Right cardiac atrium (tissue), 5 donors: ENCODE measurements at regions not wholly inside any gene's neighbourhood (a gene's known extent, or its start where the extent isn't known, plus 50 kb on each side); places are given as distances from the start of the nearest gene placed in this dataset.

ENCODE experiments used
- ATAC-seq, 2 donors: fragments of 200-7000 bp; cut with Tn5 transposase; one replicate each; pipeline versions ENCODE4 v1.8.0 to v1.9.1; 2020; ENCODE audit warnings: moderate library complexity in 2 of 2, mild to moderate bottlenecking in 1 of 2
- DNase-seq, 3 donors: peaks; one replicate each; pipeline ENCODE4 v3.0.0-alpha.2; 2020
- H3K27ac ChIP-seq: one replicate; pipeline ENCODE4 v1.5.1; 2013; ENCODE audit warnings: mild to moderate bottlenecking, low read length, control low read depth, moderate library complexity
- H3K27me3 ChIP-seq: one replicate; pipeline ENCODE4 v1.6.1; 2013; ENCODE audit not compliant: control insufficient read depth, insufficient read depth
- H3K4me1 ChIP-seq: one replicate; pipeline ENCODE4 v1.6.1; 2013; ENCODE audit warnings: low read length; ENCODE audit not compliant: control insufficient read depth, insufficient read depth
- H3K4me3 ChIP-seq: one replicate; pipeline ENCODE4 v1.5.1; 2013; ENCODE audit warnings: low read length, control low read depth
- H3K9me3 ChIP-seq: one replicate; pipeline ENCODE4 v1.6.1; 2013; ENCODE audit warnings: low read length; ENCODE audit not compliant: control insufficient read depth
- WGBS: extraction: QIAGEN DNeasy Blood & Tissue Kit; methylation state at CpG from one replicate; pipeline ENCODE4 v1.1.7; 2013; 5-methylcytosine and 5-hydroxymethylcytosine counted together
- intact Hi-C, 4 donors: fragments of 100-400 bp; cut with DNase I; formaldehyde crosslinking; loops; one replicate each; pipeline versions ENCODE4 v1.11.0 to v1.14.0; 2022 to 2023
- donor health status: healthy with polysubstance abuse.
- donor health status: DM: no; HTN: yes; CAD: no.
- donor health status: DM: no; HTN: no; CAD: no.
- donor health status: DM: no; HTN: yes; CAD: no; lungs with severe emphysema.
- donor health status: DM: yes; HTN: yes; CAD: no.

DNA sequence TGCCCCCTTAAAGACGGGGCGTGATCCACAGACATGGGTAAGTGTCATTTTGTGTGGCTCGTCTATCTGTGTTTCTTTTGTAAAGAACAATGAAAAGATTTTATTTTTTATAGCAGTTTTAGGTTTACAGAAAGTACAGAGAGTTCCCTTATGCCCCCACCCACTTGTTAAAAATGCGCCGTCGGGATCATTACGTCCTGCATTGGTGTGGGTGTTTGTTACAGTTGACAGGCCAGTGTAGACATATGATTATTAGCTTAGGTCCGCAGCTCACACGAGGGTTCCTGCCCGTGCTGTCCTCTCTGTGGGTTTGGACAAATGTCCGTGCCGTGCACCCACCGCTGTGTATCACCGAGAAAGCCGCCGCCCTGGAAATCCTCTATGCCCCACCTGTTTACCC is 50.5 kb downstream of the RGS12 start:
- H3K9me3 ChIP-seq = no peaks in the 10 kb centered on the region
- no peaks in the 10 kb centered on the region for H3K27me3 ChIP-seq
- intact Hi-C loops = no loop called here
- H3K4me3 ChIP-seq = no peak overlapping the region
- WGBS = 93% methylated on average over 16 of the region's 16 CpGs
- no peak for DNase-seq
- H3K4me1 ChIP-seq = no peaks in the 10 kb centered on the region
- H3K27ac ChIP-seq = no peak overlapping the region
- no peak for ATAC-seq

DNA sequence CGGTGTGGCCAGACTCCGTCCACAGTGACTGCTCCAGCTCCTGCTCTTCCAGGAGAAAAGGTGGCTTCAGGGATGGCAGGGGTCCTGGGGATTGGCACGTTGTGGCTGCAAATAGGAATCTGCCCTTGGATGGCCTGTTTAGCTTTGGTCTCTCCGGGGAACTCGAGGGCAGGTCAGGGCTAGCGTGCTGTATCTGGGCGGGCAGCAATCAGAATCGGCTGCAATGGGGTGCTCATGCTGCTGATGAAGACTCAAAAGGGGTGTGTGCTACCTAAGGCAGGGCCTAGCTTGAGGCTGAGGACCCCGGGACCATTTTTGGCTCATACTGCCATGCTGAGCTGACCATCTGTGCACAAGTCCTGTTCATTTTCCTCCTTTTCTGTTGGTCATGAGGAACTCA is 51.3 kb downstream of the RGS12 start:
- WGBS = 88% methylated on average over 9 of the region's 9 CpGs
- ATAC-seq (no peak), DNase-seq (no peak)
- Histone ChIP-seq H3K27ac (no peak overlapping the region), H3K9me3 (no peaks in the 10 kb centered on the region), H3K4me1 (no peaks in the 10 kb centered on the region), H3K4me3 (no peak overlapping the region), H3K27me3 (no peaks in the 10 kb centered on the region)
- intact Hi-C loops = loop anchor here in 1 of 4 donors (2.0 kb wide), 1 partner anchor 101 kb away; no protein-coding TSS in a partner anchor

DNA sequence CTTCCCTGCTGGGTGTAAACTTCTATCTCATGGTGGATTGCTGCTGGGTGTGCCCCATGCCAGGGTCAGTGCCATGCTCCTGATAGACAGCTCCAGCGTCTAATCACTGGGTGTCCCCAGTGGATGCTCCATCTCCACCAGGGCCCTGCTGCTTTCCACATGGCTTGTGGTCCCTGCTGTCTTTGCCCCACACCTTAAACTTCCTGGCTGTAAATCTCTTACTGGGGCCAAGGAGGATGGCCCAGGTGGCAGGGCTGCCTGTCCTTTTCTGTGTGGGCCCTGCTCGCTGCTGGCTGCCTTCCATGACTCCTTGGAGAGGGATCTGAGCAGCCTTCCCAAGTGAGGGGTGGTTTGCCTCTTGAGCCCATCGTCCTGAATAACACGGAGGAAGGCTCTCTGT is 51.8 kb downstream of the RGS12 start:
- no peaks in the 10 kb centered on the region for H3K27me3 ChIP-seq
- no peak for DNase-seq
- WGBS = 72% methylated on average over 4 of the region's 4 CpGs

DNA sequence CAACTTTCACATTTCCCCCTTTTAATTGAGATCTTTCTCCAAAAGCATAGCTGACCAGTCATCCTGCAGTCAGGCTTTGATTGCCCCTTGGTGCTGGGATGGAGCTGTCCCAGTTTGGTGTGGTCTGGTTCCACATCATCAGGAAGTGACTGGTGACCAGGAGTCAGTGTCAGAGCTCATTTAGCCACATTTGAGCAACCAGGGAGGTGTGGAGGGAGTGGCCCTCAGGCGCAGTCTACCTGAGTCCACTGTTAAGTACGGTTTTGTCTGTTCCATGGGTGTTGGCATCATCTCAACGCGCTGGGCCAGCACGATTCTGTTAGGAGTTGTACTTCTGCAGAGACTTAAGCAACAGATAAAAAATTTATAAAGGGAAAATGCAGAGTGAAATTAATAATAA is 52.6 kb downstream of the RGS12 start:
- WGBS = 88% methylated on average over 5 of the region's 5 CpGs

More for the DNA sequence above, 51.8 kb downstream of the RGS12 start:
- Histone ChIP-seq H3K4me1 (no peaks in the 10 kb centered on the region), H3K4me3 (no peak overlapping the region), H3K27ac (no peak overlapping the region), H3K9me3 (no peaks in the 10 kb centered on the region)
- ATAC-seq = no peak
- intact Hi-C loops = loop anchor here in 1 of 4 donors (2.0 kb wide), 1 partner anchor 100 kb away; no protein-coding TSS in a partner anchor

DNA sequence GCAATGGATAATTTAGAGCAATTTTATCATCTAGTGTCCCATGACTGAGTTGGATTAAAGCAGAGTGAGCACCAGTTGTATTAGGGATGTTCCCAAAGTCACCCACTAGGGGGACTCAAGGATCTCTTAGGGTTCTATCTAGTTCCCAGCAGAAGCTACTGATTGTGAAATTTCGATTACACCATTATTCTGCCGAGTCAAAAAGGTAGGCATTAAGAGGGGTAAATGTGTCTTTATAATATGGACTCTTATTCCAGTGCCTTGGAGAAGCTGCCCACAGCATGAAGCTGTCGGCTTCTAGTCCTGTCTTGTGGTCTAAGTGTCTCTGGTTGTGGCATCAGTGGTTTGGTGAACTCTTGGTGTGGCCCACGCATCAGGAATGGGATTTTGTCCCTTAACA is 53.3 kb downstream of the RGS12 start:
- WGBS = 43% methylated on average over 4 of the region's 4 CpGs
- Histone ChIP-seq H3K9me3 (no peaks in the 10 kb centered on the region), H3K27me3 (no peaks in the 10 kb centered on the region), H3K4me3 (no peak overlapping the region), H3K27ac (no peak overlapping the region), H3K4me1 (no peaks in the 10 kb centered on the region)
- DNase-seq (no peak), ATAC-seq (peak; percentile 90 to 91)
- intact Hi-C loops = loop anchor here in 3 of 4 donors (2.0 to 5.0 kb wide), 2 partner anchors 96 to 97 kb away; partner anchors contain the start of gene HGFAC (in 1 of the 3)

More for the DNA sequence above, 52.6 kb downstream of the RGS12 start:
- Histone ChIP-seq H3K4me1 (no peaks in the 10 kb centered on the region), H3K27ac (no peak overlapping the region), H3K9me3 (no peaks in the 10 kb centered on the region), H3K27me3 (no peaks in the 10 kb centered on the region), H3K4me3 (no peak overlapping the region)
- intact Hi-C loops = loop anchor here in 2 of 4 donors (2.0 to 5.0 kb wide), 2 partner anchors 97 to 99 kb away; partner anchors contain the start of gene HGFAC (in 1 of the 2)
- DNase-seq (no peak), ATAC-seq (no peak)

DNA sequence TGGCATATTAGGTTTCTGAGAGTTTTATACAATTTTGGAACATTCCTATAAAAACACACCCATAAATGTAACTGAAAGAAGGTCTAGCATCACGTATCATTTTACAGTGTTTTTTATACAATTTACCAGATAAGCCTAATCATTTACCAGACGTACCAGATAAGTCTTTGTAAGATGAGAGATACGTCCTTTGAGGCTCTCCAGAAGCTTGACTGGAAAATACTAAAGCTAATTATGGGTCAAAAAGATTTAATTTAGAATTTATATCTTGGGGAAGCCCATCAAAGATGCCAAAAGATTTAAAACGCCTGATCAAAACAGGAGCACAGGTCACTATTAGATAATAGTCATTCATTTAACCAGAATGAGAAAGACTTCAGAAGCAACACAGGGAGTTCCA is 55.0 kb downstream of the RGS12 start:
- H3K27me3 ChIP-seq = no peaks in the 10 kb centered on the region
- H3K4me3 ChIP-seq = no peak overlapping the region
- no peaks in the 10 kb centered on the region for H3K9me3 ChIP-seq
- ATAC-seq = no peak
- 79% methylated on average over 4 of the region's 4 CpGs for WGBS
- no peaks in the 10 kb centered on the region for H3K4me1 ChIP-seq
- DNase-seq = no peak
- intact Hi-C loops = loop anchor here in 3 of 4 donors (2.0 to 5.0 kb wide), 2 partner anchors 94 to 95 kb away; partner anchors contain the start of gene HGFAC (in 1 of the 3)
- no peak overlapping the region for H3K27ac ChIP-seq

DNA sequence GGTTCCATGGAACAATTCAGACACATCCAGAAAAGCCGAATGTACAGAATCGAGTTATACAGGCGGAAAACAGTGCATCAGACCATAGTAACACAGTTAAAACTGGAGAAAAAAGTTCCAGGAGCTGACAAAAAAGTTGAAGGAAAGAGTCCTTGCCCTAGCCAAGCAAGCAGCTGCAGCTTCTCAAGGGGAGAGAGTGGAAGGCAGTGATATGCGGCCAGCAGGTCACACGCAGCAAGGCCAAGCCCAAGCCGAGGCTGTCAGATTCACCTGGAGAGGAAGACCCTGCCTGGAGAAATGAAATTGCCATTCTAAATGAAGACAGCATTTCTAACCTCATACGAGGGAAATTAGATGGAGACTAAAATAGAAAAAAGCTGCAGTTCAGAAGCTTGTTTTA is 55.8 kb downstream of the RGS12 start:
- DNase-seq (no peak), ATAC-seq (no peak)
- Histone ChIP-seq H3K27me3 (no peaks in the 10 kb centered on the region), H3K4me3 (no peak overlapping the region), H3K9me3 (no peaks in the 10 kb centered on the region), H3K4me1 (no peaks in the 10 kb centered on the region), H3K27ac (no peak overlapping the region)
- intact Hi-C loops = loop anchor here in 1 of 4 donors (5.0 kb wide), 1 partner anchor 94 kb away; the partner anchor contains the start of gene HGFAC
- 64% methylated on average over 7 of the region's 7 CpGs for WGBS

DNA sequence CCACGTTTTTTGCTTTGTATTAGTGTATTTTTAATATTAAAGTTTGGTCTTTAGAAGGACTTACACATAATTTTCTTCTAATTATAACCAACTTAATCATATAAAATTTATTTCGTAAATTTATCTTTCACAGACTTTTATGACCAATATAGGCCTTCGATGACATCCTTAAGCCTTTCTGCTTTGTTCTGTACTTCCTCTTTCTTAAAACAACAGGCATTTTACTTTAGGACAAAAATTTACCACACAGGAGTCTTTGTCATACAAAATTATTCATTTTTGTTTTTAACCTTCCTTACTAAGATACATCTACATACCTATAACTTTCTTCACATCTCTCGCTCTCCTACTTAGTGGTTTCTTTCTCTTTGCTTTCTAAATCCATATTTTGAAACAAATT is 56.3 kb downstream of the RGS12 start:
- Histone ChIP-seq H3K27ac (no peak overlapping the region), H3K4me3 (no peak overlapping the region), H3K4me1 (no peaks in the 10 kb centered on the region), H3K9me3 (no peaks in the 10 kb centered on the region), H3K27me3 (no peaks in the 10 kb centered on the region)
- DNase-seq (no peak), ATAC-seq (no peak)
- 89% methylated on average over 4 of the region's 4 CpGs for WGBS
- intact Hi-C loops = loop anchor here in 1 of 4 donors (5.0 kb wide), 1 partner anchor 93 kb away; the partner anchor contains the start of gene HGFAC

DNA sequence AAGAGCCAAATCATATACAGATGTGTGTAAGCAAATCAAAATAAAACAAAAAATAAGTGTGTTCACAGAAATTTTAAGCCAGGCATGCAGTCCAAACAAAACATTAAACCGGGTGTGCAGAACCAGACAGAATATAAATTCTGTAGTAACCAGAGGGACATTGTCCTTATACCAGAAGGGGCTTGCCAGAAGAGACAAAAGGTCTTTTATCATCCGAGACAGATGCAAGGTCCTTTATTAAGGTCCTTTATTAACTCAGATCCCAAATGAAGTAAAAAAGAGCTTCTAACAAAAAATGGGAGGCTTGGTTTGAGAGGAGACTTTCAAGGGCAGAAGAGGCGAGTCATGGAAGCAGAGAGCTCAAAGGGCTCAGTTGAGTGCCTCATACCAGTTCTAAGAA is 59.2 kb downstream of the RGS12 start:
- Histone ChIP-seq H3K4me1 (no peaks in the 10 kb centered on the region), H3K4me3 (no peak overlapping the region), H3K27ac (no peak overlapping the region), H3K27me3 (no peaks in the 10 kb centered on the region), H3K9me3 (no peaks in the 10 kb centered on the region)
- ATAC-seq = no peak
- intact Hi-C loops = no loop called here
- no peak for DNase-seq
- 83% methylated on average over 3 of the region's 3 CpGs for WGBS

DNA sequence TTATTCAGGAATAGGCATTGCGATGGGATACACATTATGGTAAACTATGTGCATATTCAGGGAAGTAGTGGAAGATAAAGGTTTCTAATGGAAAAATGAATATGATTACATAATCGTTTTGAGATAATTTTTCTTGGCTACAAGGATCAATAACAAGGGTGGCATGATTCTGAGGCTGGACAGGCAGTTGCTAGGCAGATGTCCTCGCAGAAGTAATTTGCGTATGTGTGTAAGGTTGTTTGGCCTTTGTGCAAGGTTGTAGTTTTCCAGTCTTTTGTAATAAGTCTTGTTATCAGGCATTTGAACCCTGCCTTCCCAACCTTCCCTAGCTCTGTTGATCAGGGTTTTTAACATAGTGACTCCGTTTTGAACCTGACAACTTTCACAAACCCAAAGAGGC is 59.7 kb downstream of the RGS12 start:
- Histone ChIP-seq H3K4me1 (no peaks in the 10 kb centered on the region), H3K9me3 (no peaks in the 10 kb centered on the region), H3K4me3 (no peak overlapping the region), H3K27me3 (no peaks in the 10 kb centered on the region), H3K27ac (no peak overlapping the region)
- DNase-seq = no peak
- 96% methylated on average over 5 of the region's 5 CpGs for WGBS
- ATAC-seq = no peak
- intact Hi-C loops = no loop called here

DNA sequence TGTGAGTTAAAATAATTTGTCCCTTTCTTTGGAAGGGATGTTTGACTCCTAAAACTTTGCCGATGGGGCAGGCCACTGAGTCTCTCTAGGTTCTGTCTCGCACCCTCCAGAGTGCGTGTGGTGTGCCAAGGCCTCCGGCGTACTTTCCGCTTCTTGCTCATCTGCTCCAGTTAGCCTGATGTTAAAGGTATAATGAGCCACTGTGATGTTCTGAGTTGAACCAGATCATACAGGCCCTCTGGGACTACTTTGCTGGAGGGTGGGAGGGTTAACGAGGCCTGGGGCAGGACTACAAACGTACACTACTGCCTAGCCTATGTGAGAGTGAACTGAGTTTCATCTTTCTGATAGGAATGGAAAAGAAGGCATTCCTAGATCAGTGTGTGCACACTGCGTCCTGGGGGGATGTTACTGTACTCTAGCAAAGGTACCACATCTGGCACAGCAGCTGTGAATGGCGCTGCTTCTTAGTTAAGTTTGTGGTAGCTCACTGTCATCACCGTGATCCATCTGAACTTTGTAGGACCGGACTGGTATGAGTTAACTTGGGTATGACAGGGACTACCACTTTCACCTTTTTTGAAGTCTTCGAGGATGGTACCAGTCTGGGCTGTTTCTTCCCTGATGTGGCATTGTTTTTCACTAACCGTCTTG is 60.2 kb downstream of the RGS12 start:
- ATAC-seq (no peak), DNase-seq (no peak)
- Histone ChIP-seq H3K9me3 (no peaks in the 10 kb centered on the region), H3K4me3 (no peak overlapping the region), H3K27me3 (no peaks in the 10 kb centered on the region), H3K27ac (no peak overlapping the region), H3K4me1 (no peaks in the 10 kb centered on the region)
- WGBS = 96% methylated on average over 14 of the region's 14 CpGs
- intact Hi-C loops = no loop called here
